ENCODE measurements at regions not wholly inside any gene's neighbourhood (a gene's known extent, or its start where the extent isn't known, plus 50 kb on each side); places are given as distances from the start of the nearest gene placed in this dataset.

GRCh38 chr5:39775797-39776365, 351.1 kb upstream of the DAB2 start:
- DNase-seq (ENCODE audit: low read depth): no peak
- no peak overlapping the region for H3K4me3 ChIP-seq (ENCODE audit: low read length)
- TF ChIP-seq CTCF (IDR thresholded peaks at IDR 0.05; ENCODE audit: insufficient read depth, low read depth, low read length, missing control alignments): no peak

DNA sequence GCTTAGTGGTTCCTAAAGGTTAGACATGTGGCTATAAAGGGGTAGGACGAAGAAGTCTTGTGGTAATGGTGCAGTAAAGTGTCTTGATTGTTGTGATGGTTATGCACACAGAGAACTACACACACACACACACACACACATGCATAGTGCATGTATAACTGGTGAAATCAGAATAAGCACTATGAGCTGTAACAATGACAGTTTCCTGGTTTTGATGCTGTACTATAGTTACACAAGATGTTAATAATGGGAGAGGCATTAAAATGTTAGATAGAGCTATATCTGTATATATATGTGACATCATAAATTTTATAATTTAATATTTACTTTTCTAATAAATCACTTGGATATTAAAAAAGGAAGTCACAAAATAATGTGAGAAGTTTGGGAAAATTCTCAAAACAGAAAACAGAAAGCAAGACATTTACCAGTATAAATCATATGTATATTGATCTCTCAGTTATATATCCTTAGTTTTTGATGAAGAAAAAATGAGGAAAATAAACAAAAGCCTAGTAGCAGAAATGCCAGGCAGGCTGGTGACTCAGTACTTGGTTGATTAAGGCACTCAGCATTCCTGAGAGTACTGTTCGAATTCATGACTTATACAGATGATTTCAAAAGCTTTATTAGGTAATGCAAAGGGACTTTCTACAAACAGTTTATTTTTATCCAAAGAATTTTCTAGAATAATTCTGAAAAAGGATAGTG, 350.5 kb upstream of the DAB2 start:
- DNase-seq (ENCODE audit: low read depth): peak; percentile 85
- no peak overlapping the region for H3K4me3 ChIP-seq (ENCODE audit: low read length)
- no peak for TF ChIP-seq CTCF (IDR thresholded peaks at IDR 0.05; ENCODE audit: insufficient read depth, low read depth, low read length, missing control alignments)

GRCh38 chr5:39774605-39775004, 349.8 kb upstream of the DAB2 start:
- no peak overlapping the region for H3K4me3 ChIP-seq (ENCODE audit: low read length)
- no peak for DNase-seq (ENCODE audit: low read depth)
- TF ChIP-seq CTCF (IDR thresholded peaks at IDR 0.05; ENCODE audit: insufficient read depth, low read depth, low read length, missing control alignments): no peak

GRCh38 chr5:39772307-39772706, 347.5 kb upstream of the DAB2 start:
- no peak for DNase-seq (ENCODE audit: low read depth)
- no peak overlapping the region for H3K4me3 ChIP-seq (ENCODE audit: low read length)
- no peak for TF ChIP-seq CTCF (IDR thresholded peaks at IDR 0.05; ENCODE audit: insufficient read depth, low read depth, low read length, missing control alignments)

DNA sequence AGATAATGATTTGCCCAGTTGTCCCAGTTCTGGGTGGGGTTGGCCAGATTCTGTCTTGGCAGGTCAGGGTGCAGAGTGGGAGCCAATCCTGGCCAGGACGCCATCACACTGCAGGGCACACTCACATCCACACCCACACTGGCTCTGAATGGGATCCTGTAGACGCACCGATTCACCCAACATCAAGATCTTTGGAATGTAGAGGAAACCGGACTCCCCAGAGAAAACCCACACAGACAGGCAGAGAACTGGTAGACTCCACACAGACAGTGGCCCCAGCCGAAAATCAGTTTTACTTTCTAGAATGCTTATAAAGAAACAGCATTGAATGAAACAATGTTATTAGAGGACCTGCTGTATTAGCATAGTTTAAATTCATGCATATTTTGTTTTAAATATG, 343.1 kb upstream of the DAB2 start:
- no peak for DNase-seq (ENCODE audit: low read depth)
- no peak for TF ChIP-seq CTCF (IDR thresholded peaks at IDR 0.05; ENCODE audit: insufficient read depth, low read depth, low read length, missing control alignments)
- H3K4me3 ChIP-seq (ENCODE audit: low read length): no peak overlapping the region

- no peak for TF ChIP-seq CTCF (IDR thresholded peaks at IDR 0.05; ENCODE audit: insufficient read depth, low read depth, low read length, missing control alignments)
- no peak for DNase-seq (ENCODE audit: low read depth)
Observed at GRCh38 chr5:39765366-39765765, 340.6 kb upstream of the DAB2 start.

GRCh38 chr5:39762761-39763160, 338.0 kb upstream of the DAB2 start:
- no peak for DNase-seq (ENCODE audit: low read depth)
- no peak overlapping the region for H3K4me3 ChIP-seq (ENCODE audit: low read length)
- no peak for TF ChIP-seq CTCF (IDR thresholded peaks at IDR 0.05; ENCODE audit: insufficient read depth, low read depth, low read length, missing control alignments)

More at GRCh38 chr5:39765366-39765765, 340.6 kb upstream of the DAB2 start:
- H3K4me3 ChIP-seq (ENCODE audit: low read length): no peak overlapping the region
